Thymus (tissue), 11 donors: ENCODE measurements at regions not wholly inside any gene's neighbourhood (a gene's known extent, or its start where the extent isn't known, plus 50 kb on each side); places are given as distances from the start of the nearest gene placed in this dataset.
A peak's percentile ranks its signal among the peaks of the same experiment; 100 is the strongest.

Experiments
- DNase-seq, 9 donors: peaks; one replicate each; pipeline ENCODE4 v3.0.0-alpha.2; 2013; ENCODE audit warnings: low spot score in 9 of 9, low read depth in 6 of 9, missing footprints in 1 of 9
- H3K27ac ChIP-seq, 2 donors: one replicate each; pipeline ENCODE4 v1.5.1; 2013; ENCODE audit warnings: control low read depth in 1 of 2, low read depth in 1 of 2, low read length in 1 of 2, mild to moderate bottlenecking in 1 of 2, moderate library complexity in 1 of 2
- H3K27me3 ChIP-seq, 2 donors: one replicate each; pipeline ENCODE4 v1.5.1; 2013; ENCODE audit warnings: low read length in 1 of 2; ENCODE audit not compliant: control insufficient read depth in 2 of 2, insufficient read depth in 1 of 2
- H3K36me3 ChIP-seq, 2 donors: one replicate each; pipeline ENCODE4 v1.5.1; 2013; ENCODE audit warnings: low read length in 1 of 2, mild to moderate bottlenecking in 1 of 2, moderate library complexity in 1 of 2; ENCODE audit not compliant: control insufficient read depth in 2 of 2, insufficient read depth in 2 of 2
- H3K4me1 ChIP-seq, 2 donors: one replicate each; pipeline ENCODE4 v1.5.1; 2013; ENCODE audit warnings: low read length in 2 of 2; ENCODE audit not compliant: control insufficient read depth in 2 of 2, insufficient read depth in 2 of 2
- H3K4me3 ChIP-seq, 2 donors: one replicate each; pipeline ENCODE4 v1.5.1; 2013; ENCODE audit warnings: low read length in 2 of 2, control low read depth in 1 of 2, mild to moderate bottlenecking in 1 of 2
- H3K9me3 ChIP-seq, 2 donors: one replicate each; pipeline ENCODE4 v1.5.1; 2013; ENCODE audit warnings: low read length in 1 of 2, mild to moderate bottlenecking in 1 of 2; ENCODE audit not compliant: control insufficient read depth in 2 of 2, insufficient read depth in 1 of 2
- whole genome bisulfite sequencing: extraction: QIAGEN DNeasy Blood & Tissue Kit; methylation state at CpG from one replicate; pipeline ENCODE4 v1.1.7; 2013; 5-methylcytosine and 5-hydroxymethylcytosine counted together
- donor health status: healthy.

- peaks cover 0 to 4% of the 10 kb centered on the region in 2 donors for H3K9me3 ChIP-seq
- no peak for DNase-seq
- no peak overlapping the region for H3K27ac ChIP-seq
- WGBS: 98% methylated on average over 1 of the region's 1 CpG
- H3K4me1 ChIP-seq: no peaks in the 10 kb centered on the region
- no peaks in the 10 kb centered on the region for H3K36me3 ChIP-seq
- no peaks in the 10 kb centered on the region for H3K27me3 ChIP-seq
- H3K4me3 ChIP-seq: no peak overlapping the region
Measured at GRCh38 chr7:16232273-16232672, 189.1 kb downstream of the CRPPA start.

- Histone ChIP-seq H3K36me3 (no peaks in the 10 kb centered on the region), H3K27me3 (no peaks in the 10 kb centered on the region), H3K4me3 (no peak overlapping the region), H3K4me1 (no peaks in the 10 kb centered on the region), H3K27ac (no peak overlapping the region), H3K9me3 (no peaks in the 10 kb centered on the region)
- DNase-seq: peak in 8 of 9 donors; percentile 11 to 75 (median 26)
- 62% methylated on average over 8 of the region's 8 CpGs for WGBS
Measured at GRCh38 chr7:16223963-16224707, 197.2 kb downstream of the CRPPA start.

- Histone ChIP-seq H3K36me3 (no peaks in the 10 kb centered on the region), H3K27ac (no peak overlapping the region), H3K4me1 (no peaks in the 10 kb centered on the region), H3K4me3 (no peak overlapping the region), H3K9me3 (no peaks in the 10 kb centered on the region), H3K27me3 (no peaks in the 10 kb centered on the region)
- DNase-seq: no peak
- WGBS: 95% methylated on average over 3 of the region's 3 CpGs
Measured at GRCh38 chr7:16212610-16213009, 208.7 kb downstream of the CRPPA start.

- DNase-seq: no peak
- no peaks in the 10 kb centered on the region for H3K4me1 ChIP-seq
- no peaks in the 10 kb centered on the region for H3K36me3 ChIP-seq
- 78% methylated on average over 4 of the region's 4 CpGs for WGBS
- H3K9me3 ChIP-seq: no peaks in the 10 kb centered on the region
- H3K4me3 ChIP-seq: no peak overlapping the region
- H3K27ac ChIP-seq: no peak overlapping the region
- H3K27me3 ChIP-seq: no peaks in the 10 kb centered on the region
Measured at GRCh38 chr7:16212032-16212431, 209.3 kb downstream of the CRPPA start.

- Histone ChIP-seq H3K36me3 (no peaks in the 10 kb centered on the region), H3K4me3 (no peak overlapping the region), H3K27me3 (no peaks in the 10 kb centered on the region), H3K4me1 (no peaks in the 10 kb centered on the region), H3K9me3 (no peaks in the 10 kb centered on the region), H3K27ac (no peak overlapping the region)
- no peak for DNase-seq
- WGBS: 93% methylated on average over 6 of the region's 6 CpGs
Measured at GRCh38 chr7:16211402-16211925, 209.9 kb downstream of the CRPPA start.

GRCh38 chr7:16210171-16210570 is 211.2 kb downstream of the CRPPA start:
- Histone ChIP-seq H3K27ac (no peak overlapping the region), H3K36me3 (no peaks in the 10 kb centered on the region), H3K4me1 (no peaks in the 10 kb centered on the region), H3K4me3 (no peak overlapping the region), H3K9me3 (no peaks in the 10 kb centered on the region), H3K27me3 (no peaks in the 10 kb centered on the region)
- 97% methylated on average over 2 of the region's 2 CpGs for WGBS
- DNase-seq: no peak

- no peaks in the 10 kb centered on the region for H3K9me3 ChIP-seq
- no peak overlapping the region for H3K27ac ChIP-seq
- no peaks in the 10 kb centered on the region for H3K36me3 ChIP-seq
- no peak for DNase-seq
- H3K27me3 ChIP-seq: no peaks in the 10 kb centered on the region
- no peaks in the 10 kb centered on the region for H3K4me1 ChIP-seq
- no peak overlapping the region for H3K4me3 ChIP-seq
- WGBS: 97% methylated on average over 2 of the region's 2 CpGs
Measured at GRCh38 chr7:16207321-16207720, 214.0 kb downstream of the CRPPA start.

GRCh38 chr7:16205466-16205865 is 215.9 kb downstream of the CRPPA start:
- Histone ChIP-seq H3K4me1 (no peaks in the 10 kb centered on the region), H3K27me3 (no peaks in the 10 kb centered on the region), H3K27ac (no peak overlapping the region), H3K9me3 (peaks cover 0 to 6% of the 10 kb centered on the region in 2 donors), H3K4me3 (no peak overlapping the region), H3K36me3 (no peaks in the 10 kb centered on the region)
- 95% methylated on average over 2 of the region's 2 CpGs for WGBS
- DNase-seq: no peak

GRCh38 chr7:16204953-16205352 is 216.4 kb downstream of the CRPPA start:
- H3K36me3 ChIP-seq: no peaks in the 10 kb centered on the region
- H3K27ac ChIP-seq: no peak overlapping the region
- no peak for DNase-seq
- WGBS: 91% methylated on average over 2 of the region's 2 CpGs
- no peaks in the 10 kb centered on the region for H3K27me3 ChIP-seq
- H3K9me3 ChIP-seq: peaks cover 0 to 6% of the 10 kb centered on the region in 2 donors
- no peak overlapping the region for H3K4me3 ChIP-seq
- H3K4me1 ChIP-seq: no peaks in the 10 kb centered on the region
